ENCODE measurements at regions not wholly inside any gene's neighbourhood (a gene's known extent, or its start where the extent isn't known, plus 50 kb on each side); places are given as distances from the start of the nearest gene placed in this dataset.

DNA sequence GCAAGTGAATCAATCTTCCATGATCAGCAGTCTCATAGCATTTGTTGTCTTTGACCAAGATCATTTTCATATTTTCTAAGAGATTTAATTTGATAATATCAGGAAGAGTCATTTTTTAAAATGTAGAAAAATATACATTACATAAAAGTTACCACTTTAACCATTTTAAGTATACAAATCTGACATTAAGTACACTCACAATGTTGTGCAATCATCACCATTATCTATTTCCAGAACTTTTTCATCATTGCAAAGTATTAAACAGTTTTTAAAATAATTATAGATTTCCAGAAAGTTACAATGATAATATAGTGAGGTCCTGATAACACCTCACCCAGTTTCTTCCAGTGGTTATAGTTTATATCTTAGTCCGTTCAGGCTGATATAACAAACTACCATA lies 222.5 kb upstream of the RHOBTB1 start:
- 77 to 80% (median 78%) methylated on average over 1 of the region's 1 CpG for WGBS, 3 donors
- H3K4me3 ChIP-seq = no peak overlapping the region
- peaks cover 9% of the 10 kb centered on the region for H3K9me3 ChIP-seq
- no peaks in the 10 kb centered on the region for H3K36me3 ChIP-seq (ENCODE audit: insufficient read depth in 1 of 2, low read depth in 1 of 2)
- intact Hi-C loops (cut with DNase I) = loop anchor here in 1 of 2 donors (10.0 kb wide), 1 partner anchor 282 kb away; no protein-coding TSS in a partner anchor
- TF ChIP-seq, protein P1, sequence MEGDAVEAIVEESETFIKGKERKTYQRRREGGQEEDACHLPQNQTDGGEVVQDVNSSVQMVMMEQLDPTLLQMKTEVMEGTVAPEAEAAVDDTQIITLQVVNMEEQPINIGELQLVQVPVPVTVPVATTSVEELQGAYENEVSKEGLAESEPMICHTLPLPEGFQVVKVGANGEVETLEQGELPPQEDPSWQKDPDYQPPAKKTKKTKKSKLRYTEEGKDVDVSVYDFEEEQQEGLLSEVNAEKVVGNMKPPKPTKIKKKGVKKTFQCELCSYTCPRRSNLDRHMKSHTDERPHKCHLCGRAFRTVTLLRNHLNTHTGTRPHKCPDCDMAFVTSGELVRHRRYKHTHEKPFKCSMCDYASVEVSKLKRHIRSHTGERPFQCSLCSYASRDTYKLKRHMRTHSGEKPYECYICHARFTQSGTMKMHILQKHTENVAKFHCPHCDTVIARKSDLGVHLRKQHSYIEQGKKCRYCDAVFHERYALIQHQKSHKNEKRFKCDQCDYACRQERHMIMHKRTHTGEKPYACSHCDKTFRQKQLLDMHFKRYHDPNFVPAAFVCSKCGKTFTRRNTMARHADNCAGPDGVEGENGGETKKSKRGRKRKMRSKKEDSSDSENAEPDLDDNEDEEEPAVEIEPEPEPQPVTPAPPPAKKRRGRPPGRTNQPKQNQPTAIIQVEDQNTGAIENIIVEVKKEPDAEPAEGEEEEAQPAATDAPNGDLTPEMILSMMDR (IDR thresholded peaks at IDR 0.05) = no peak
- H3K27ac ChIP-seq = peak overlapping the region; percentile 89
- ATAC-seq (no peak), DNase-seq (no peak)
- H3K27me3 ChIP-seq (ENCODE audit: insufficient read depth in 3 of 3, low read length in 2 of 3) = no peaks in the 10 kb centered on the region
- peaks cover 32% of the 10 kb centered on the region for H3K4me1 ChIP-seq

- peak overlapping the region; percentile 89 for H3K27ac ChIP-seq
- intact Hi-C loops (cut with DNase I) = loop anchor here in 1 of 2 donors (10.0 kb wide), 1 partner anchor 281 kb away; no protein-coding TSS in a partner anchor
- no peak for DNase-seq
- TF ChIP-seq, protein P1 (IDR thresholded peaks at IDR 0.05) = peak; percentile 5
- no peaks in the 10 kb centered on the region for H3K27me3 ChIP-seq (ENCODE audit: insufficient read depth in 3 of 3, low read length in 2 of 3)
- no peak overlapping the region for H3K4me3 ChIP-seq
- peak in 3 of 4 donors; percentile 43 to 57 (median 43) for ATAC-seq
- H3K9me3 ChIP-seq = peaks cover 9% of the 10 kb centered on the region
- H3K4me1 ChIP-seq = peaks cover 32% of the 10 kb centered on the region
- no peaks in the 10 kb centered on the region for H3K36me3 ChIP-seq (ENCODE audit: insufficient read depth in 1 of 2, low read depth in 1 of 2)
These were observed 222.1 kb upstream of the RHOBTB1 start for GRCh38 chr10:61166065-61166464.

DNA sequence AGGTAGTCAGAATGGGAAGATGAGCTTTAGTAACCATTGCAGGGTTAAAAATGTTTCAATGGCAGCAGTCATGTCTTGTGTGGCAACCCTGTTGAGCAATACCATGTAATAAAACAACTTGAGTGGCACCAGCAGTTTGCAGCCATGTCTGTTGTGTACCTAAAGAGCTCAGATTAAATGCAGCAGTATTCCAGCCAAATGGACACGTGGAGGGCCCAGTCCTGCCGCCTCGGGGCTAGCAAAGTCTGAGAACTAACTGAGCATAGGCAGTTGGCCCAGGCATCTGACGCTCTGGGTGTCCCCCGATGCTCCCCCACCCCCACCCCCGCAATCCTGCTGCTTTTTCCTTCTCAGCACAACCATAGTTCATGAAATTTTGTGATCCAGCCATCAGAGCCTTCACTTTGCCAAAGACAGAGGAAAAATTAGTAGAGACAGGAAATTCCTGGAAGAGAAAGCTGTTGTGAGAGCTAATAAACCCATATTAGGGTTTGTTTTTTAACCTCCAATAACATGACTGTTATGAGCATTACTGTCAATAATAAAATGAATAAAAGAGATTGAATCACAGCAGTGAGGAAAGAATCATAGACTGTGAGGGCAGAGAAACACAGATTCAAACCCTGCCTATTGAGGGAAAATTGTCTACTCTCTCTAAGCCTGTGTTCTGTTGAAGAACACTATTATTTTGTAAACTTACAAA lies 220.6 kb upstream of the RHOBTB1 start:
- H3K27ac ChIP-seq = peak overlapping the region; percentile 89
- H3K27me3 ChIP-seq (ENCODE audit: insufficient read depth in 3 of 3, low read length in 2 of 3) = no peaks in the 10 kb centered on the region
- no peaks in the 10 kb centered on the region for H3K36me3 ChIP-seq (ENCODE audit: insufficient read depth in 1 of 2, low read depth in 1 of 2)
- H3K4me3 ChIP-seq = no peak overlapping the region
- TF ChIP-seq, protein P1 (IDR thresholded peaks at IDR 0.05) = no peak
- peak; percentile 44 to 76 for DNase-seq
- peak; percentile 82 to 86 (median 86) for ATAC-seq
- WGBS, 3 donors = 8 to 24% (median 11%) methylated on average over 6 of the region's 6 CpGs
- peaks cover 30% of the 10 kb centered on the region for H3K4me1 ChIP-seq
- peaks cover 9% of the 10 kb centered on the region for H3K9me3 ChIP-seq
- intact Hi-C loops (cut with DNase I) = loop anchor here (5.0 to 10.0 kb wide), 2 partner anchors 33 to 280 kb away; no protein-coding TSS in a partner anchor

GRCh38 chr10:61163403-61163802 lies 219.4 kb upstream of the RHOBTB1 start:
- peaks cover 31% of the 10 kb centered on the region for H3K4me1 ChIP-seq
- no peak for DNase-seq
- H3K27me3 ChIP-seq (ENCODE audit: insufficient read depth in 3 of 3, low read length in 2 of 3) = no peaks in the 10 kb centered on the region
- H3K36me3 ChIP-seq (ENCODE audit: insufficient read depth in 1 of 2, low read depth in 1 of 2) = no peaks in the 10 kb centered on the region
- H3K27ac ChIP-seq = peak overlapping the region; percentile 89
- intact Hi-C loops (cut with DNase I) = loop anchor here (5.0 to 10.0 kb wide), 2 partner anchors 34 to 279 kb away; no protein-coding TSS in a partner anchor
- ATAC-seq = peak; percentile 79 to 89 (median 88)
- TF ChIP-seq, protein P1 (IDR thresholded peaks at IDR 0.05) = no peak
- H3K9me3 ChIP-seq = peaks cover 9% of the 10 kb centered on the region
- H3K4me3 ChIP-seq = peak overlapping the region; percentile 19
- WGBS, 3 donors = 30 to 46% (median 32%) methylated on average over 7 of the region's 7 CpGs
